HG03045 (cell line): ENCODE measurements at regions not wholly inside any gene's neighbourhood (a gene's known extent, or its start where the extent isn't known, plus 50 kb on each side); places are given as distances from the start of the nearest gene placed in this dataset.

ENCODE experiments used
- ATAC-seq: cut with Tn5 transposase; IDR thresholded peaks from one replicate; pipeline ENCODE4 v1.9.1; 2021; ENCODE audit warnings: mild to moderate bottlenecking, moderate library complexity; ENCODE audit not compliant: unreplicated experiment

DNA sequence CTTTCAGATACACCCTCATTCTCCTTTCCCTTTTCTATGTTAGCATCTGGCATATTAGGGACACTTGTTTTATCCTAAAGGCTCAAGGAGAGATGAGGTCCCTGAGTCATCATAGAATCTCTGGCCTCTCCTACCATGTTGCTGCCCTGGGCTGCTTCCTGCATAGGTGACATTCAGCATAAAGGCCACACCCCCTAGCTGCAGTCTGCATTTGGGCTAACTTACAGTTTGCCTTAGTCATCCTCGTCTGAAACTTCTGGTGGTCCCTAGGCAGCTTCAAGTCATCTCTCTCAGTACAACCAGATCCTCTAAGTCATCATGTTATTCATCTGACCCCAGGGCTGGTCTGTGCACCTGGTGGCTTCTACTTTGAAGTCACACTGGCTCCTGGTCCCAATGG lies 982.7 kb upstream of the NR2F2 start:
- ATAC-seq: no peak

- ATAC-seq: no peak
Observed at GRCh38 chr15:95350908-95351307, 979.6 kb upstream of the NR2F2 start.

- no peak for ATAC-seq
Observed at GRCh38 chr15:95352631-95353187, 977.8 kb upstream of the NR2F2 start.

GRCh38 chr15:95353512-95353911 lies 977.0 kb upstream of the NR2F2 start:
- no peak for ATAC-seq

DNA sequence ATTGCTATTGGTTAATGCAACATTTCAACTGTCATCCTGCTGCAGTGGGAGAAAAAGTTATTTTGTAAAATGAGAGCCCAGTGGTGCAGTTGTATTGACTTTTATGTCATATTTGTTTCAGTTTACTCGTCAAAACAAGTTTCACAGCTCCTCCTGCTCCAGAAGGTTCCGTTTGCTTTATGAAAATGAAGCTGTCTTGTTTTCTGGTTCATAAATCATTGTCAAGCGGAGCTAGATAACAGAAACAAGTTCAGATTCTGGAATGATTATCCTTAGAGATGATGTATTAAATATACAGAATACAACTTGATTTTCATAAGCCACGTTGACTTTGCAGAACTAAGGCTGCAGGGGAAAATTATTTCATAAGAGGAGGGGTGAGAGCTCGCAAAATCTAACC lies 970.5 kb upstream of the NR2F2 start:
- no peak for ATAC-seq

GRCh38 chr15:95362306-95362705 lies 968.2 kb upstream of the NR2F2 start:
- ATAC-seq: no peak

GRCh38 chr15:95363646-95364045 lies 966.9 kb upstream of the NR2F2 start:
- ATAC-seq: no peak

DNA sequence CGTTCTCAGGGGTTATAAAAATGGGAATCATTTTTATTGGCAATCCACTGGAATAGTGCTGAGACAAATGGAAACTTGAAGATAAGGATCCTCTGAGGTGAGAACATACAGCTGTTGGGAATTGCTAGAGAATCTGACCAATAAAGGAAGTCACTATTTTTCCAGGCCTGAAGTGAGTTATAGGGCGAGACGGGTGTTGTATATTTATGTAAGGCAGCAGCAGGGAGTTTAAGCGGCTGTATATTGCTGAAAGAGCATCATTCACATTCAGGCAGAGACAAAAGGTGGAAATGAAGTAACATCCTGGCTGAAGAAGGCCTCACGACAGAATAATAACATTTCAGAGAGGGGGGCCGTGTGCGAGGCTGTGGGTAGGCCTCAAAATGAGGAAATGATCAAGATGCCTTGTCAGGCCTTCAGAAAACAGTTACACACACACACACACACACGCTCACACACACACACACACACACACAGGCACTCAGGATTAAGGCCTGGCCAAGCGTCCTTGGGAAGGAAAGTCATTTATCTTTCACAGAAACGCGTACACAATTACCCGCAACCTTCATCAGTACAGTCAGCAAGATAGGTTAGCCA lies 964.9 kb upstream of the NR2F2 start:
- ATAC-seq: no peak

DNA sequence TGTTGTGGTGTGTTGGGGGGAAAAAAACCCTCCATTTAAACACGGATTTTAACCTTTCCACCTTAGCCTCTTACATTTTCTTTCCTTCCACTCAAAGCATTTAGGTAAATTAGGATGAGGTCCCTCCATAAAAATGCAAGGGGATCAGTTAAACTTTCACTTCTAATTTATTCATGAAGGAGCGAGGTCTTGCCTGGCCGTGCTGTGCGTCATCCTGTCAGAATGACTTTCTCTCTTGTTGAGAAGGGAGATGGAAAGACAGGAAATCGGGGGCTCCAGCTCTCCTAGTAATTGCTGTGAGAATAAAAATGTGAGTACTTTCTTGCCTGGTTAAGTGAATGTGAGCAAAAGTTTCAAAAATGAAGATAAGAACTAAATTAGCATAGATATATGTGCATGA lies 962.3 kb upstream of the NR2F2 start:
- ATAC-seq: no peak

DNA sequence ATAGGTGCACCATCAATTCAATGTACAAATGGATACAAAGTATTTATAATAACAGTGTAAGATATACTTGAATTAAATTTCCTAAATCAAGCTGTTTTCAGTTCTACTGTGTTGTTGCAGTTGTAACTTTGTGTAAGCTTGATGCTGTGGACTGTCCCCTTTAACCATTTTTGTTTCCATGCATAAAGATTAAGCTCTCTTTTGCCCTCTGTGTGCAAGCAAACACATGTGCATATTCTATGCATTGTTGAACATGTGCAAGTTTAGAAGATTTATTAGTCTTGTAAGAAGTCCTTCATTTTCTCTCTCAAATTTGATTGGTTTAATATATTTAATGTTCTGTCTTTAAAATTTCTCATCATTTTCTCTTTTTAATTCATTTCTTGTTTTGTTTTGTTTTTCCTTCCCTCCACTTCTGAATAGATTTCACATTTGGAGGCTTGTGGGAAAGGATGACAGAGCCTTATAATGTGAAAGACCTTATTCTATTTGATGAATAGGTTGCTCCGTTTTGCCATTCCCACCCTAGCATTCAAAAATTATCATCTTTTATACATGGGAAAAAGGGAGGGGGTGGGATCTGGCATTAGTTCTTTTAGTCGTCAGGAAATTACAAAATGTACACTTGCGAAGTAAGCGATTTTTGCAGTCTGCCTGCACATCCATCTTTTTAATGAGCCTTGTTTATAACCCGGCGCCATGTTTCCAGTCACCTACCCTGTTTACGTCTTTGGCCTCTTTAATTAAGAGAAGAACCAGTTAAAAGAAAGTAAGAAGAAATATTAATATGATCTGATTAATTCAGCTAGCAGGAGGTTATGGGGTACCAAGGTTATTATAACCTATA lies 961.5 kb upstream of the NR2F2 start:
- ATAC-seq: no peak

DNA sequence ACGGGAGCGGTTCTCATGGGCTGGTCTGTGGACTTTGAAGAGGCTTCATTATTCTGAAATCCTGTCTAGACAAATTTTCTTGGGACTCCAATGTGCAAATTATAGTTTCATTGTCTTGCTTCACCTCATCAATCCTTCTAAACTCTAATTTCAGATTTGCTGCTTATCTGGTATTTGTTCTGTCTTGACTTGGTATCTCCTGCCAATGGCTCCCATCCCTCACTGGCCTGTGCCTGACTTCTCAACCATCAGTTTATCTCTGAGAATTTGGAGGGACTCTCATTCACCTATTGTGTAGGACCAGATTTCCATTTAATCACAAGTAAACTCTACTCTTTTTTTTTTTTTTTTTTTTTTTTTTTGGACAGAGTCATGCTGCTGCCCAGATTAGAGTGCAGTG lies 960.2 kb upstream of the NR2F2 start:
- ATAC-seq: no peak

- ATAC-seq: no peak
Observed at GRCh38 chr15:95371664-95372063, 958.8 kb upstream of the NR2F2 start.

GRCh38 chr15:95375281-95375680 lies 955.2 kb upstream of the NR2F2 start:
- no peak for ATAC-seq

DNA sequence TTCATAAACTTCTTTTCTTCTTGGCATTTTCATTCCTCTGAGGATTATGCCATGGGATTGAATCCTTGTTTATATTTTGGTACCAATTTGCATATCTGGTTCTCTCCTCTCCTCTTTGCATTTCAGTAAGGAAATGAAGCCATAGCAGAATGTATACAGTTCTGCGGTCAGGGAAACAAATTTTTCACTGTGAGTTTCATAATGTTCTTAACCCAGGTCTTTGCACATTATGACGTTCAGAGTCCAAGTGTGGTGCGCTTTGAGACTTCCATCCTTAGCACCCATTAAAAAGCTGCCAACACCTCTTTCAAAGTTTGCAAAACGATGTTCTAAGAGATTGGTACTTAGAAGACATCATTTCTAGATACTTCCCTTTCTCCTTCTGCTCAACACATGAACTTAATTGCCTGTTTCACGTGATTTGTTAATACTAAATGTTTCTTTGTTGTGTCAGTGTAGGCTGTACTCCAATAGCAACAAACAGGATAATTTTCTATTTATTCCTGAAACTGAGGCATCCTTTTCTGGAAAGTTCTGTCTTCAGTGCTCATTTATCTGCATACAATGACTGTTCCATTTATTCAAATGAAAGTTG lies 953.1 kb upstream of the NR2F2 start:
- no peak for ATAC-seq

GRCh38 chr15:95394186-95395067 lies 936.1 kb upstream of the NR2F2 start:
- ATAC-seq: no peak

GRCh38 chr15:95400428-95400827 lies 930.1 kb upstream of the NR2F2 start:
- no peak for ATAC-seq

DNA sequence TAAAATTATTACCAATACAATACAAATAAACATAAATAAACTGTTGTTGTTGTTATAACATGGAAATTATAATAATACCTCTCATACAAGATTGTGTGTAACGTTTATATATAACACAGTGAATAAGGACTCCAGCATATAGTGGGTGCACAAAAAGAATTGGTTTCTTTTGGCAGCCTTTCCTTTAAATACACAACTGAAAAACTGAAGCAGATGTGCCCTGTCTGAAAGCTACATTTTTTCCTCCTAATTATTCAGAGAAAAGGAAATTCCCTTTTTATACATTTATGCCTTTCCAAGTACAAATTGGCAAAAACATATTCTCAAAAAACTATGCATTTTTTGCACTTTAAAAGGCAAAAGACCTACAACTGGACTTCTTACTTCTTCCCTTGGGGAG lies 928.9 kb upstream of the NR2F2 start:
- ATAC-seq: no peak

GRCh38 chr15:95405447-95405846 lies 925.1 kb upstream of the NR2F2 start:
- no peak for ATAC-seq

DNA sequence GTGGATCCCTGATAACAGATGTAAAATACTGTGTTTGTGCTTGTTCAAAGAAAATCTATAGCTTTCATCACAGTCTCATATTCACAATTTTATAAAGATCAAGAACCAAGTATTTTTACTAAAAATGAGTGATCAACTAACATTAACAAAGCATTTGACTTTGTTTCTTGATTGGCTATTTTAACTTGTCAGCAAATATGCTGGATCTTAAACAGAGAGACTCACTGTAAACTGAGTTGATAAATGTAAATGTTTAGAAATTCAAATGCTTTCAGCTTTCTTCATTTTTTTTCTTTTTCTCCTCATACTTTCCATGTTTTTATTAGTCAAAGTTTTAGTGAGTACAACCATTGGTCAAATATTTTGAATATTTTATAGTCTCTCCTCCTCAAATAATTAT lies 923.0 kb upstream of the NR2F2 start:
- no peak for ATAC-seq

- no peak for ATAC-seq
Observed at GRCh38 chr15:95409211-95409610, 921.3 kb upstream of the NR2F2 start.
